Panc1 (cell line): ENCODE measurements at regions not wholly inside any gene's neighbourhood (a gene's known extent, or its start where the extent isn't known, plus 50 kb on each side); places are given as distances from the start of the nearest gene placed in this dataset.
A peak's percentile ranks its signal among the peaks of the same experiment; 100 is the strongest.

ENCODE experiments used
- ATAC-seq: fragments of 200-7000 bp; cut with Tn5 transposase; 2 replicates; pipeline ENCODE4 v1.9.1; 2020; ENCODE audit warnings: mild to moderate bottlenecking, moderate library complexity
- BruUV-seq: library from RNA; stranded (reverse); fragments of 400-500 nt; replicated peaks from 2 replicates; lab custom pipeline; 2021; lab: Mats Ljungman, UMichigan
- CTCF ChIA-PET: fragments of 300-600 bp; sonication (Branson Sonifier 250); formaldehyde crosslinking; loops from one replicate; lab custom pipeline; 2022; ENCODE audit warnings: antibody characterized with exemption; lab: Charles Lee
- POLR2A ChIA-PET: fragments of 300-600 bp; sonication (Branson Sonifier 250); formaldehyde crosslinking; loops from one replicate; lab custom pipeline; 2022; ENCODE audit warnings: antibody characterized with exemption; lab: Charles Lee
- DNase-seq: peaks from one replicate; pipeline ENCODE4 v3.0.0-alpha.2; 2010; ENCODE audit warnings: low read depth, low spot score
- H3K27ac ChIP-seq: 2 replicates; pipeline ENCODE4 v1.5.1; 2011; ENCODE audit warnings: mild to moderate bottlenecking, low read length, inconsistent platforms
- H3K27me3 ChIP-seq: fragments of 200-500 bp; sonication (Bioruptor generic); 2 replicates; pipeline ENCODE4 v1.6.0; 2014; ENCODE audit warnings: low read length, inconsistent platforms; ENCODE audit not compliant: control insufficient read depth, insufficient read depth
- H3K36me3 ChIP-seq: fragments of 200-500 bp; sonication (Bioruptor generic); 2 replicates; pipeline ENCODE4 v1.5.1; 2014; ENCODE audit warnings: inconsistent platforms, mild to moderate bottlenecking, low read length, moderate library complexity; ENCODE audit not compliant: control insufficient read depth, insufficient read depth
- H3K4me1 ChIP-seq: 2 replicates; pipeline ENCODE4 v1.5.1; 2011; ENCODE audit warnings: inconsistent platforms, mild to moderate bottlenecking, low read length, moderate library complexity; ENCODE audit not compliant: control insufficient read depth, insufficient read depth
- H3K4me3 ChIP-seq, 2 experiments: 2 replicates each; pipeline ENCODE4 v1.5.1; 2011 to 2012; ENCODE audit warnings: low read depth in 2 of 2, low read length in 2 of 2, mild to moderate bottlenecking in 2 of 2, inconsistent platforms in 1 of 2, moderate library complexity in 1 of 2
- H3K9me3 ChIP-seq: fragments of 200-500 bp; sonication (Bioruptor generic); 2 replicates; pipeline ENCODE4 v1.5.1; 2014; ENCODE audit warnings: low read depth, mild to moderate bottlenecking, inconsistent platforms, low read length, moderate library complexity; ENCODE audit not compliant: control insufficient read depth, insufficient read depth
- CTCF ChIP-seq: fragments of 450-650 bp; IDR thresholded peaks from 2 replicates; pipeline ENCODE4 v1.5.1; 2017; ENCODE audit warnings: mild to moderate bottlenecking
- POLR2AphosphoS5 ChIP-seq: IDR thresholded peaks from 2 replicates; pipeline ENCODE4 v1.6.1; 2012; ENCODE audit warnings: mild to moderate bottlenecking, low read depth, low read length, moderate library complexity
- REST ChIP-seq, 2 experiments: IDR thresholded peaks; 2 replicates each; pipeline ENCODE4 v1.6.1; 2011 to 2012; ENCODE audit warnings: low read depth in 2 of 2, control low read depth in 1 of 2, low read length in 1 of 2, mild to moderate bottlenecking in 1 of 2, moderate library complexity in 1 of 2; ENCODE audit not compliant: insufficient read depth in 1 of 2
- SIN3A ChIP-seq: IDR thresholded peaks from 2 replicates; pipeline ENCODE4 v1.6.1; 2012; ENCODE audit warnings: low read depth, mild to moderate bottlenecking, low read length, moderate library complexity, borderline replicate concordance; ENCODE audit not compliant: insufficient read depth
- TCF7L2 ChIP-seq: IDR thresholded peaks from 2 replicates; pipeline ENCODE4 v1.6.1; 2011; ENCODE audit warnings: mild to moderate bottlenecking, low read depth, low read length, inconsistent platforms
- in situ Hi-C: cut with HindIII; loops from 2 replicates; pipeline ENCODE4 v1.10.0; 2016; ENCODE audit warnings: low sequenced_read_pairs, low pct_unique_long_range_greater_than_20kb
- intact Hi-C: fragments of 100-400 bp; cut with micrococcal nuclease; formaldehyde crosslinking; loops from one replicate; pipeline ENCODE4 v1.10.0; 2022; ENCODE audit not compliant: unreplicated experiment

GRCh38 chr4:119748853-119749252 is 120.2 kb upstream of the PDE5A start:
- Histone ChIP-seq H3K27me3 (no peaks in the 10 kb centered on the region), H3K27ac (peak overlapping the region; percentile 89; the same call in 1 of the 2 replicates), H3K4me1 (peaks cover 14% of the 10 kb centered on the region), H3K36me3 (no peaks in the 10 kb centered on the region), H3K4me3 (no peak overlapping the region), H3K9me3 (no peaks in the 10 kb centered on the region)
- ChIA-PET CTCF (no interaction called here), POLR2A (no interaction called here)
- DNase-seq = no peak
- peak; percentile 95 for TF ChIP-seq TCF7L2
- TF ChIP-seq CTCF = no peak
- BruUV-seq = no TSS peak
- intact Hi-C loops (no loop called here), in situ Hi-C loops (no loop called here)
- peak; percentile 79 for ATAC-seq

GRCh38 chr4:119746951-119747350 is 118.3 kb upstream of the PDE5A start:
- intact Hi-C loops = no loop called here

More at GRCh38 chr4:119746951-119747350, 118.3 kb upstream of the PDE5A start:
- DNase-seq (no peak), ATAC-seq (no peak)
- Histone ChIP-seq H3K27me3 (no peaks in the 10 kb centered on the region), H3K27ac (peak overlapping the region; percentile 81; the same call in 1 of the 2 replicates), H3K4me3 (no peak overlapping the region), H3K4me1 (peaks cover 14% of the 10 kb centered on the region), H3K9me3 (no peaks in the 10 kb centered on the region), H3K36me3 (no peaks in the 10 kb centered on the region)
- ChIA-PET CTCF (no interaction called here), POLR2A (no interaction called here)
- TF ChIP-seq CTCF (no peak), POLR2AphosphoS5 (no peak), REST (IDR thresholded peaks at IDR 0.05; ENCODE audit: insufficient read depth in 1 of 2, low read depth in 2 of 2, low read length in 1 of 2) (no peak), SIN3A (no peak), TCF7L2 (no peak)
- no TSS peak for BruUV-seq
- in situ Hi-C loops = no loop called here
